KMS-11 (cell line): ENCODE measurements at regions not wholly inside any gene's neighbourhood (a gene's known extent, or its start where the extent isn't known, plus 50 kb on each side); places are given as distances from the start of the nearest gene placed in this dataset.

Experiments used
- H2AFZ ChIP-seq: fragments of 200-600 bp; sonication (generic); 2 replicates; pipeline ENCODE4 v1.6.1; 2016; ENCODE audit warnings: antibody characterized with exemption, mixed run types, low read depth
- H3K27ac ChIP-seq: fragments of 200-600 bp; sonication (generic); 2 replicates; pipeline ENCODE4 v1.6.1; 2016; ENCODE audit warnings: mild to moderate bottlenecking, mixed run types
- H3K27me3 ChIP-seq: fragments of 200-600 bp; sonication (generic); 2 replicates; pipeline ENCODE4 v1.6.1; 2017; ENCODE audit warnings: mild to moderate bottlenecking, low read depth, mixed run types, moderate library complexity; ENCODE audit not compliant: insufficient read depth
- H3K36me3 ChIP-seq: fragments of 200-600 bp; sonication (generic); 2 replicates; pipeline ENCODE4 v1.6.1; 2017; ENCODE audit warnings: mild to moderate bottlenecking, mixed run types; ENCODE audit not compliant: insufficient read depth
- H3K4me1 ChIP-seq: fragments of 200-600 bp; sonication (generic); 2 replicates; pipeline ENCODE4 v1.6.1; 2016; ENCODE audit warnings: mild to moderate bottlenecking, low read depth, mixed run types; ENCODE audit not compliant: poor library complexity, severe bottlenecking
- H3K4me2 ChIP-seq: fragments of 200-600 bp; sonication (generic); 2 replicates; pipeline ENCODE4 v1.7.0; 2016; ENCODE audit warnings: mild to moderate bottlenecking, mixed run types
- H3K4me3 ChIP-seq: fragments of 200-600 bp; sonication (generic); IDR thresholded peaks from 2 replicates; pipeline ENCODE4 v1.6.1; 2017; ENCODE audit warnings: low read depth, low read length, mixed read lengths; ENCODE audit not compliant: insufficient read depth
- H3K79me2 ChIP-seq: fragments of 200-600 bp; sonication (generic); 2 replicates; pipeline ENCODE4 v1.6.1; 2016; ENCODE audit warnings: low read depth, mixed run types; ENCODE audit not compliant: insufficient read depth
- H3K9ac ChIP-seq: fragments of 200-600 bp; sonication (generic); 2 replicates; pipeline ENCODE4 v1.6.1; 2016; ENCODE audit warnings: mild to moderate bottlenecking, mixed run types
- H4K20me1 ChIP-seq: fragments of 200-600 bp; sonication (generic); 2 replicates; pipeline ENCODE4 v1.6.1; 2016; ENCODE audit warnings: mild to moderate bottlenecking, mixed run types; ENCODE audit not compliant: insufficient read depth
- CTCF ChIP-seq: fragments of 200-600 bp; sonication (generic); conservative IDR thresholded peaks from 2 replicates; pipeline ENCODE4 v1.6.1; 2017; ENCODE audit warnings: low read depth, mild to moderate bottlenecking, antibody characterized with exemption, low read length, moderate library complexity, mixed read lengths

GRCh38 chr13:33617055-33617454 lies 200.9 kb upstream of the RFC3 start:
- no peaks in the 10 kb centered on the region for H3K27me3 ChIP-seq
- no peak overlapping the region for H3K9ac ChIP-seq
- H3K4me2 ChIP-seq: no peak overlapping the region
- H3K36me3 ChIP-seq: no peaks in the 10 kb centered on the region
- no peaks in the 10 kb centered on the region for H4K20me1 ChIP-seq
- H2AFZ ChIP-seq: no peak overlapping the region
- H3K27ac ChIP-seq: no peak overlapping the region
- no peak for TF ChIP-seq CTCF
- H3K4me1 ChIP-seq: no peaks in the 10 kb centered on the region
- H3K4me3 ChIP-seq: no peak overlapping the region
- no peaks in the 10 kb centered on the region for H3K79me2 ChIP-seq

GRCh38 chr13:33624253-33624652 lies 193.7 kb upstream of the RFC3 start:
- Histone ChIP-seq H3K79me2 (no peaks in the 10 kb centered on the region), H2AFZ (no peak overlapping the region), H3K36me3 (no peaks in the 10 kb centered on the region), H3K4me1 (no peaks in the 10 kb centered on the region), H4K20me1 (no peaks in the 10 kb centered on the region), H3K4me2 (no peak overlapping the region), H3K27me3 (no peaks in the 10 kb centered on the region), H3K4me3 (no peak overlapping the region), H3K27ac (no peak overlapping the region), H3K9ac (no peak overlapping the region)
- TF ChIP-seq CTCF: no peak

DNA sequence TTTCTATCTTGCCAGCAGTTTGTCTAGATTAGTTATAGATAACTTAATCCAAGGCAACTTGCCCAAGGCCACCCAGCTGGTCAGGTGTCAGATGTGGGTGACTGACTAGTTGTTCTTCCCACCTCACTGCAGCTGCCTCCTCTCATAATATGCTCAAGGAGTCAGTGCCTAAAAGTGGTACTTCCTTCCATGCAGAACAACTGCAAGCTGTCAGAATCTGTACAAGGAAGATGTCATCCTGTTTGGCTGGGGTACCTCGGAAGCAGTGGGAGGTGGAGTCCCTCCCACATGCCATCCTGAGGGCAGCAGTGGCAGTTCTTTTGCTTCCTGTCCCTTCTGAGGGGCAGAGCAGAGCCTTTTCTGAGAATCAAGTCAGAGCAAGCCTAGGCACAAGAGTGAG lies 193.2 kb upstream of the RFC3 start:
- Histone ChIP-seq H2AFZ (no peak overlapping the region), H3K9ac (no peak overlapping the region), H3K27me3 (no peaks in the 10 kb centered on the region), H3K4me2 (no peak overlapping the region), H3K36me3 (no peaks in the 10 kb centered on the region), H3K79me2 (no peaks in the 10 kb centered on the region), H3K27ac (no peak overlapping the region), H3K4me1 (no peaks in the 10 kb centered on the region), H3K4me3 (no peak overlapping the region), H4K20me1 (no peaks in the 10 kb centered on the region)
- TF ChIP-seq CTCF: no peak

DNA sequence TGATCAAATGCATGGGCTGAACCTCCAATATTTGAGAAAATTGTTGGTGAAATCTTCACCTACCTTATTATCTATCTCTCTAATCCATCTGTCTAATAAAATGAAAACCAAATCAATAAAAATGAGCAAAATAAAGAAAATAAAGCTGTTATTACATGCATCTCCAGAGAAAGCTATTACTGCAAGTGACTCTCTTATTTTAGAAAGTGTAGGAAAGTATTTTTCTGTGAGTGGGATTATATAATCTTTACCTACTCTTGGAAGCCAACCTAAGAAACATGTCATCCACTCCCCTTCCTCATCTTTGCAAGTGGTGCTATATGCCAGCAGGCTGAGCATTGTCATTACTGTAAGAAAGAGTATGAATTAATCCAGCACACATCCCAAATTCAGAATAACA lies 191.5 kb upstream of the RFC3 start:
- Histone ChIP-seq H4K20me1 (no peaks in the 10 kb centered on the region), H3K9ac (no peak overlapping the region), H3K79me2 (no peaks in the 10 kb centered on the region), H3K4me3 (no peak overlapping the region), H3K27ac (no peak overlapping the region), H3K4me1 (no peaks in the 10 kb centered on the region), H3K27me3 (no peaks in the 10 kb centered on the region), H3K36me3 (no peaks in the 10 kb centered on the region), H3K4me2 (no peak overlapping the region), H2AFZ (no peak overlapping the region)
- no peak for TF ChIP-seq CTCF

DNA sequence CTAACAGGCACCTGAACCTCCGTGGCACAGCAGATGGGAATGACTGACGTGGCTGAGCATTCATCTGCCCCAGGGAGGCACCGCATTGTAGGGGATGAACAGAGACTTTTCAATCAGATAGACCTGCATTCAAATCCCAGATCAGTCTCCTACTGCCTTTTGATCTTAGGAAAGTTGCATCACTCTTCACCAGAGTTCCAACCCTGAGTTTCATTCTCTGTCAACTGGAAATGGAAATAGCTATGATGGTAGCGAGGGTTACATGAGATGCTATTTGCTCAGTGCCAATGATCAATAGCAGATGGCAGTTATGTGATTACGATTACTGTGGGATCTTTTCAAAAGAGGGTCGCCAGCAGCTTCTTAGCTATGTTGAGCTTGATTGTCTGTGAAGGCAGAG lies 189.3 kb upstream of the RFC3 start:
- no peak overlapping the region for H3K4me3 ChIP-seq
- H3K27me3 ChIP-seq: no peaks in the 10 kb centered on the region
- H3K9ac ChIP-seq: no peak overlapping the region
- no peaks in the 10 kb centered on the region for H3K79me2 ChIP-seq
- H3K4me2 ChIP-seq: no peak overlapping the region
- H4K20me1 ChIP-seq: no peaks in the 10 kb centered on the region
- no peaks in the 10 kb centered on the region for H3K4me1 ChIP-seq
- H2AFZ ChIP-seq: no peak overlapping the region
- no peak overlapping the region for H3K27ac ChIP-seq
- no peak for TF ChIP-seq CTCF
- no peaks in the 10 kb centered on the region for H3K36me3 ChIP-seq
